ENCODE measurements at regions not wholly inside any gene's neighbourhood (a gene's known extent, or its start where the extent isn't known, plus 50 kb on each side); places are given as distances from the start of the nearest gene placed in this dataset.

DNA sequence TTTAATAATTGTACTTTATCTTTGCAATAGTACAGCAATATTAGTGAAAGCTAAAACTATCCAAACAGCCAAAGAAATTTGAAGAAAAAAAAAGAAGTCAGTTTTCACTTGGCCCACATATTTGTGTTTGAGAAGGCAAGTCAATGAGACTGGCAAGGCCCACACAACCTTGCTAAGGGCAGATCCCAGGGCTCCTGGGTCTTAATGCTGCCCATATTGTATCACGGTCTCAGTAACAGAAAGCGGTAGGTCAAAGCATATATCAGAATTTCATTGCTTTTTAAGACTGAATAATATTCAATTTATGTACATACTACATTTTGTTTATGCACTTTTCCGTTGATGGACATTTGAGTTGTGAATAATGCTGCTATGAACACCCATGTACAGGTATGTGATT lies 262.0 kb upstream of the TOPAZ1 start:
- DNase-seq (ENCODE audit: low read depth): no peak

GRCh38 chr3:43994657-43995546 lies 246.8 kb upstream of the TOPAZ1 start:
- no peak for DNase-seq (ENCODE audit: low read depth)

DNA sequence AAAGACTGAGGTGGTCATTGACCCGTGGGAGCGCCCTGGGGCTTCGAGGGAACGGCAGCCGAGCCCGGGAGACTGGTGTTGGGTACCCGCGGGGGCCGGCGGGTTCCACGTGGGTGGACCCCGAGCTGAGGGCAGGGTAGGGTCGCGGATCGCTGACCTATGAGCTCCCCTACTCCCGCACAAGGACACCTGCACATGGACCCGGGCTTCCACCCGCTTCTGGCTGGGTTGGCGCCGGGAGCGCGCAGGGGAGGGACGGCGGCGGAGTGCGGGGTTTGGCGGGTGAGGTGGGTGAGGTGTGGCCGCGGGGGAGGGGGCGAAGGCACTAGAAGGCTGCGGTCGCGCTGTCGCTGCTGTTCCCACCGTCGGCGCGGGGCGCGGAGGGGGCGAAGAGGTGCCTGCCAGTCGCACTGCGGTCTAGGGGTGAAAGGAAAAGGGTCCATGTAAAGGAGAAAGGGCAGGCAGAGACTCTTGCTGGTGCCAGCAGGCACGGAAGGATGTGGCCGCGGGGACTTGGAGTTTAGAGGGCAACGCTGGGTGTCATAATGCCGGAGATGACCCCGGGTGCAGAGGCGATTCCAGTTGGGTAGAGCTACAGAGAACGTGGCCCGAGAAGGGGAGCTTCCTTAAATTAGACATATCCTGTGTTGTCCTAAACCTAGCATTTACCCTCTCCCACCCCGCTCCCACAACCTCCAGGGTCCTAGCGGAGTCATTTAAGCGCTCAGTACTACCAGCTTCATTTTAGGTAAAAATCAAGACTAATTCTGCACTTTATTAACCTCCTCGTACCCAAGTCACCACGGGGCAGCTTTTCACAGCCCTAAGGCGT lies 245.9 kb upstream of the TOPAZ1 start:
- DNase-seq (ENCODE audit: low read depth): no peak

DNA sequence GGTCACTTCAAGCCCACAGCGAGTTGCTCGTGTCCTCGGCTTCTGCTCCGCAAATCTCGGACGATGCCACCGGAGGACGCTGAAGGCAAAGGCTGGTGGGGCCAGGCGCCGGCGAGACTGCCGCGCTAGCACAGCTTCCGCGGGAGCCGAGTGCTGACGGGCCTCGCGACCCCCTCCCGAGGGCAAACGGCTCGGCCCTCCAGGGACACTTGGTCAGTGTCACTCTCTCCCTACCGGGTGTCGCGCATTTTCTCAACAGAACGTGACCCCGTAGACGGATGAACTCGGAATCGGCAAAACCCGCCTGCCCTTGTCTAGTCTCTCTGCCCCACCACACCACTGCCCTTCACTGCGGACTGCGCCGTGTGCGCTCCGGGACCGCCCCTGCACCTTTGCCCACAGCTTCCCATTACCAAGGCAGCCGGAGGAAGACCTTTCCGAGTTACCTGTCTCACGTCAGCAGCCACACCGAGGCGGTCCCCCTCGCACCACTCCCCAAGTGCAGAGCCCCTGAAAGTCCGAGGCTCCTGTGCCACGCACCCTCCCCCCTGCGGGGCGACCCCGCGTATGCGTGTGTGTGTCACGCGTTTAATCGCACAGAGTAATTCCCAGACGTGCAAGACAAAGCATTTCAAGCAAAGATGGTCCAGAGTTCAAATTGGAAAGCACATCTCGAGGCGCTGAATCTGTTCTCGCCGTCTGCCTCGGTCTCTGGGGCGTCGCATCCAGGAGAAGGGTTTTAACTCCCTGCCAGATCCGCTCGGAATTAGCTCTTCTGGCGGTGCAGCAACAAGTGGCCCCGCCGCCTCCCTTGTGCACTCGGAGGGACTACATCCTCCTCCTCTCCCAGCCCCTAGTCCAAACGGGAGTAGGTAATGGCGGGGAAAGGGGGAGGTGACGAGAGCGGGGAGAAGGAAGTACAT lies 245.0 kb upstream of the TOPAZ1 start:
- DNase-seq (ENCODE audit: low read depth): no peak

GRCh38 chr3:43997316-43997715 lies 244.4 kb upstream of the TOPAZ1 start:
- DNase-seq (ENCODE audit: low read depth): no peak

DNA sequence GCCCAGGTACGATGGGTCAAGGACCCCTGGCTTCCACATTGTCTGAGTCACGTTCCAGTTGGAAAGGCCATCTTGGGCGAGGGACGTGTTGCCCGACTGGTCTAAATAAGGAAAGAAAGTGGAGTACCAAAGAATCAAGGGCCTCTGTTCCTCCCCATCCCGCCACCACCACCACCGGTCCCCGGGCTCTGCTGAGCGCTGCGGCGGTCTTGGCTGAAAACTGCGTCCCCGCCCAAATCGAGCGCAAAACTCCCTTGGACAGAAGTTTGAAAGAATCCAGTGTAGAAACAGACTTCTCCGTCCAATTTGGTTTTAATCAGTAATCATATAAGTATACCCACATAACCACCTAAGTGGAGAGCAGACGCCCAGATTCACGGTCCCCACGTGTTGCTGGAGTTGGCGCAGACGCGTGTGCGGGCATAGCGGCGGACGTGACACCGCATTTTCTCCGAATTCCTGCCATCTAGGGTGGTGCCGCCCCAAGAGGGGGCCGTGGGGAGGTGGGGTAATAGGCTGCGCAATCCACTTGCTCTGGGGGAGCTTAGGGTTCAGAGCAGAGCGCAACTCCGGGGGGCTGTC lies 243.8 kb upstream of the TOPAZ1 start:
- DNase-seq (ENCODE audit: low read depth): no peak

DNA sequence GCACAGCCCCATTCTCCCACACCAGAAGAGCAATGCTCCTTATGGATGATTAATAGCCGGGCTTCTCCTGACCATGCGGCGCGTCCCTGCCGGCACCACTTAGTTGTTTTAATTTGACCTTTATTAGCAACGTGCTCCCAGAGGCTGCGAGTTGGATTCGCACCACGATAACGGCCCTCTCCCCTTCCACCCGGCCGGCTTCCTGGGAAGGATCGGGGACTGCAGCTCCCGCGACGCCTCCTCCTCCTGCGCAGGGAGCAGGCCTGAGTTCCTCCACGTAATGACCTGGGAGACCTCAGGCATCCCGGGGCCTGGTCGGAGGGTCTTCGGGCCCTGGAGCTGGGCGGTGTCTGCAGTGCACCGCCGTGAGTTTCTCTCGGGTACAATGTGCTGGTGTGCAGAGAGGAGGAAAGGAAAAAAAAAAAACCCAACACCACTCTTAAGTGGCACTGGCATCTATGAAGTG lies 243.3 kb upstream of the TOPAZ1 start:
- DNase-seq (ENCODE audit: low read depth): no peak

GRCh38 chr3:43998836-43999727 lies 242.6 kb upstream of the TOPAZ1 start:
- no peak for DNase-seq (ENCODE audit: low read depth)

DNA sequence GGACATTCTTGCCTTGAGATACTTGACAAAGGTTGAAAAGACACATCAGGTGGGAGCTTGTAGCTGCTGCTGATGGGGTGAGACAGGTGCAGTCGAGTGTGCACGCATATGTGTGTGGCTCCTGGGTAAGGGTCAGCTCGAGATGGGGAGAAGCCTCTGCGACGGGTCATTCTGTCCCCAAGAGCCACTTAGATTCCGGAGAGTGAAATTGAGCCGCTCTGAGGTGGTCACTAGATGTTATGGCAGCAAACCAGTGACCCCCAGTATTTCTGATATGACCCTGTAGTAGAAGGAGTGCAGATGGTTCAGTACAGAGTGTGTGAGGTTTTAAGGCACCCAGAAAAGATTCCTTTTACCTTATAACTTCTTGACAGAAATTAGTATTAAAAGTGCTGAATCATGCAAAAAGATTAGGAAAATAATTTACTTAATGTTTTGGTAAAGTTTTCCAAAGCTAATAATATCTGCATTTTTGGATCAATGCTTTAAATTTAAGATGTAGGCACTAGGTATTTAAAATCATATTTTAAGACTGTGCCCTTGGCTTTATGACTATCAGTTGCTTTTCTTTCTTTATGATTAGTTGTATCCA lies 241.9 kb upstream of the TOPAZ1 start:
- no peak for DNase-seq (ENCODE audit: low read depth)

GRCh38 chr3:44000586-44000985 lies 241.1 kb upstream of the TOPAZ1 start:
- no peak for DNase-seq (ENCODE audit: low read depth)

DNA sequence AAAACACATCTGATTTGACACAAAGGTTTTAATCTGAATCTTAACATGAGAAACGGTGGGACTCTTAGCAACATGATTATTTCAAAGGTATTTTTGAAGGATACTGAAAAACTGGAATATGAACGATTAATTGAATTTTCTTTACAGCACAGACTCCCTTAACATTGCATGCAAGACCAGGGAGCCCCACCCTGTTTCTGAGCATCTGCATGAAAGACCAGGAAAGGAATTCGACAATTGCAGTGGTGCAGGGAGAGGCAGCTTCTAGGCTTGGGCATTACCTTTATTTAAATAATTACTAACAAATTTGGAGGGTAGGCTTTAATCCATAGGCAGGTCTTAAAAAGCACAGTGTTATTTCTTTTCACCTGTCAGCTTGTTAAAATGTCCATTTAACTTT lies 240.6 kb upstream of the TOPAZ1 start:
- DNase-seq (ENCODE audit: low read depth): no peak

GRCh38 chr3:44003801-44004200 lies 237.9 kb upstream of the TOPAZ1 start:
- DNase-seq (ENCODE audit: low read depth): no peak

GRCh38 chr3:44011680-44012079 lies 230.0 kb upstream of the TOPAZ1 start:
- no peak for DNase-seq (ENCODE audit: low read depth)

DNA sequence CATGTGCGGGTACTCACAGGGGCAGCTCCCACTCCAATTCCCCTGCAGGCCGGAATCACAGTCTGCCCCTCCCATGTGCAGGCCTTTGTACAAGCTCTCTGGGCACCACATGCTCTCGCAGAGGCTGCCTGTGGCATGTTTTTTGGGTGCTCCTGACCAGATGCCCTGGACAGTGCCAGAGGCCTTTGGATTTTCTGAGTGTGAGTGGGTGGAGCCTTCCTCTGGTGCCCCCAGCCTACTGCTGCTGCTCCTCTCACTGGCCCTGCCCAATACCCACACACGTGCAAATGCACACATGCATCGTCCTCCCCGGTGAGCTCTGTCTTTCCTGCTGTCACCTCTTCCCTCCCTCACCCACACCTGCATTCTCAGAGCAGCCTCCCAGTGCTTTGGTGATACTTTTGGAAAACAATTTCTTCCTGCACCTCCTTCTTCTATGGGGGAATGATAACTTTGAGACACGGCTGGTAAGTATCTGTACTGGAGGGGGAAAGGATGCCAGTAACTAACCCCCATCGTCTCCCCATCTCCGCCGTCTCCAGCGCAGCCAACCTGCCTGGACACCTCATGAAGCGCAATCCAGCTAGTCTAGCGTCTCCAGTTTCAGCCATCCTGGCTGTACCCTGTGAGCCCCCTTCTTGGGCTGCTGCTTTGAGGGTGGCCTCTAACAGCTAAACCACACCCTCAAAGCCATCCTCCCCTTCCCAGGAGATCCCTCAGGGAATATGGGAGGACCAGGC lies 229.4 kb upstream of the TOPAZ1 start:
- no peak for DNase-seq (ENCODE audit: low read depth)

DNA sequence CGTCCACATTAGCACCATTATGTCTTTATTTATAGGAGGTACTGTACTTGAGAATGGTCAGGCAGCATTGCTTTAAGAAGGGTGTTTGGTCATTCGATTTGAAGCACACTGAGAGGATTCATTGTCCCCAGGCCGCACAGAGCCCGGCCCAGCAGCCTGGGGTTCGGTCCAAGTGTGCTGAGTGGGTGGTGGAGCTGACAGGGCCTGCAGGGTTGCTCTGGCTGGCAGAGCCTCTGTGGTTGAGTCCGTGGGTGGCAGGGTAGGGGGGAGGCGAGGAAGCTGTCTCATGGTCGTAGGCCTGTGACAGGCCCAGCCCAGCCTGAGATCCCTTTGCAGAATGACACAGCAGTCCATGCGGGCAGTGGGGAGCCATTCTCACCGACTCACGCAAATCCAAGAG lies 227.7 kb upstream of the TOPAZ1 start:
- DNase-seq (ENCODE audit: low read depth): no peak

DNA sequence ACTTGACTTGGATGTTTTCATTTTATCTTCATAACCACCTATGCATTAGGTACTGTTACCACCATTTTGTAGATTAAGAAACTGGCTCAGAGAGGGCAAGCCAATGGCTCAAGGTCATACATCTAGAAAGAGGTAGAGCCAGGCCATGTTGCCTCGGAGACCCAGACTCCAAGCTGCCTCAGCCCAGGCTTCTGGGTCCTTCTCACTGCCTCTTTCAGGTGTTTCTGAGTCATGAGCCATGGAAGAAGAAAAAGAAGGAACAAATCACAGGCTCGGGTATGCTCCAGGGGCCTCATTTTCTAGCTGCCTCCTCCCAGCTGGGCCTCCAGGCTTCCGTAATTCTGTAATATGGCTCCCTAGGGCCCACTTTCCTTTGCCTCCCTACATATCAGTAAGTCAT lies 226.5 kb upstream of the TOPAZ1 start:
- no peak for DNase-seq (ENCODE audit: low read depth)

DNA sequence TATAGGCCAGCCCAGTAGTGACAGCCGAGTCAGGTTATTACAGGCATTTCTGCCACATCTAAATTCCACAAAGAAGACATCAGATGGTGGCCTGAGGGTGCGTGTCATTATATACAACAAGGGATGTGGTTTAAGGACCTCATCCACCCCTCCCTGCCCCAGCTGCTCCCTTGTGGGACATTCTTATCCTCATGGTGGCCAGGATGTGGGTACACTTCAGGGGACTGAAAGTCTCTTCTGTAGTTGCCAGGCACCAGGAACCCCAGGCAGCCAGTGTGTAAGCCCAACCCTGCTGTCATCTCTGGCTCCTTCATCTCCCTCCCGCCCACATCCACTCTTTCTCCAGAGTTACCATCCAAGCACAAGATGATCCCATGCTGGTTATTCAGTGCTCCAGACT lies 224.9 kb upstream of the TOPAZ1 start:
- DNase-seq (ENCODE audit: low read depth): no peak

- no peak for DNase-seq (ENCODE audit: low read depth)
These were observed 222.8 kb upstream of the TOPAZ1 start for GRCh38 chr3:44018926-44019325.

DNA sequence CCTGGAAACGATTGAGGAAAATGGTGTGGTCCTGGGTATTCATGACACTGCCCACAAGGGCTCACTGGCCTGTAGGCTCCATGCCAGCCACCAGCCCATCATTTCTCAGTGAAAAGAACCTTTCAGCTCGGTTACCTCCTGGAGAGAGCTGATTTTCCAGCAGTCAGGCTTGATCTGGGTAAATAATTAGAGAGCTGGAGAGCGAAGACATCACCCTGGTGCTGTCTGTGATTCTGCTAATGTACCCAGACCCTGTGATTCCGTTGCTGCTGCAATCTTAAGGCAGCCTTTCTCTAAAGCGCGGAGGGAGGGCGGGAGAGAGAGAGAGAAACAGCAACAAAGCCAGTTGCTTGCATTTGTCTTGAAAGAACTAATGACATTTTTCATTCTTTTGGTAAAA lies 221.9 kb upstream of the TOPAZ1 start:
- DNase-seq (ENCODE audit: low read depth): no peak
